NCI-H2196 treated with DMSO at 0.1 percent for 48 hours (cell line): ENCODE measurements at regions not wholly inside any gene's neighbourhood (a gene's known extent, or its start where the extent isn't known, plus 50 kb on each side); places are given as distances from the start of the nearest gene placed in this dataset.

Source experiments
- DNase-seq: peaks from one replicate; lab custom pipeline; 2025; ENCODE audit not compliant: unreplicated experiment; lab: John Stamatoyannopoulos, UW

GRCh38 chr13:24043590-24044350, 116.8 kb upstream of the SPATA13 start:
- no peak for DNase-seq

DNA sequence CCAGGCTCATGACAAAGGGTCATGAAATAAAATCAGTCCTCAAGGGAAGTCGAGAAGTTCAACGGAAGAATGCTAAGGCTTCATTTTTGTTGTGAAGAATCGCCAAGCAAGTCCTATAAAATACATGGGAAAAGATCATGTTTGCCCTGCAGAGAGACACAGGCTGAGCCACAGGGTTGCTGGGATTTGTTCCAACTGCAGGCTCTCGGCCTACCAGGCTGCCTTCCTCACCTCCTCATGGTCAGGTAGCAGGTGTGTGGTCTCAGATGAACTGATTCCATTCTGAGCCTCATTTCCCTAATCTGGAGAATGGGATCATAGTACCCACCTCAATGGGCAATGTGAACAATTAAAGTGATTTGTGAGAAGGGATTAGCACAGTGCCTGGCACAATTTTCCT, 114.9 kb upstream of the SPATA13 start:
- DNase-seq: no peak

DNA sequence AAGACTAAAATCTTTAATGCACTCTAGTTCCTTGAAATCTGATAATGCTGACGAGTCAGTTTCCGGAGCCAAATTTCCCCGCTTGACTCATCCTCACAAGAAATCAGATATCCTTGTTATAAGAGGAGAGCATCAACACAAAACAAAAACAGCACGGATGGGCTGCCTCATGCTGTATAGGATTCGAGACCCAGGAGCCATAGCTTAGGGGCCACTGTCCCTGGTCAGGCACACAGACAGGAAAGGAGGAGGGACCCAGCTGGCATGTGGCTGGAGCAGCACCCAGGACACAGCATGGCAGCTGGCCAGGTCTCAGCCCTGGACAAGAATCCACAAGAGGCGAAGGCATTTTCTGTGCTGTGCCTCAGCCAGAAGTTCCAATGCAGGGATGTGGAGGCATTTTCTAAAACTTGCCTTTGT, 110.2 kb upstream of the SPATA13 start:
- no peak for DNase-seq

- no peak for DNase-seq
Observed at GRCh38 chr13:24050796-24051715, 109.5 kb upstream of the SPATA13 start.

GRCh38 chr13:24052547-24053518, 107.7 kb upstream of the SPATA13 start:
- DNase-seq: no peak

DNA sequence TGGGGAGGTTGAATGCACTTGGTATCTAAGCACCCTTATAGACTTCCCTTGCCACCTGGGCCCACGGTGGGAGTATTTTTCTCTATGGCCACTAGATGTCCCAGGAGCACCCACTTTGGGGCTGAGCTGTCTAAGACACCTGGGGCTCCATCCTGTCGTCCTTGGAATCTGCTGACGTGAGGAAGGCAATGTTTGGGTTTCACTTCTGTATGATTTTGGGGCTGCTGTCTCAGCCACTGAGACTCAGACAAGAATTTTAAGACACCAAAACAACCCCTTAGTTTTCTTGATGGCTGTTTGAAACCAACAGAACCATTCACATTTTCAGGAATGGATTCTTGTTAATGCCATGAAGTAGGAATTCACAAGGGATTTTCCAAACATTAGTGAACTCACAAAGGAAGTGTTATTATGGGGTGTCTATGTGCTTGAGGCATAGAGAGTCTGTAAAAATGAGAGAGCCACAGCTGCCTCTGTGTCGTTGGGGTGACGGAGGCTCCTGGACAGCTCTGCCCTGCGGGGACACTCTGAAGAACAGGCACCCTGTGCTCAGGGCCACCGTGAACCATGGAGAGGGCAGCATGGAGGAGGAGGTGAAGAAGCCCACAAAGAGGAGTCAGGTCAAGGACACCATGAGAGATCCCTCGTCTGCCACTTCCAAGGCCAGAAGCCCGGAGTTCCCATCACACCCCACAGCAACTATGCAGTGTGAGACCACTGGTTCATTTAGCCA, 106.8 kb upstream of the SPATA13 start:
- DNase-seq: no peak

- no peak for DNase-seq
Observed at GRCh38 chr13:24056616-24057137, 103.8 kb upstream of the SPATA13 start.

GRCh38 chr13:24060993-24061392, 99.5 kb upstream of the SPATA13 start:
- no peak for DNase-seq

DNA sequence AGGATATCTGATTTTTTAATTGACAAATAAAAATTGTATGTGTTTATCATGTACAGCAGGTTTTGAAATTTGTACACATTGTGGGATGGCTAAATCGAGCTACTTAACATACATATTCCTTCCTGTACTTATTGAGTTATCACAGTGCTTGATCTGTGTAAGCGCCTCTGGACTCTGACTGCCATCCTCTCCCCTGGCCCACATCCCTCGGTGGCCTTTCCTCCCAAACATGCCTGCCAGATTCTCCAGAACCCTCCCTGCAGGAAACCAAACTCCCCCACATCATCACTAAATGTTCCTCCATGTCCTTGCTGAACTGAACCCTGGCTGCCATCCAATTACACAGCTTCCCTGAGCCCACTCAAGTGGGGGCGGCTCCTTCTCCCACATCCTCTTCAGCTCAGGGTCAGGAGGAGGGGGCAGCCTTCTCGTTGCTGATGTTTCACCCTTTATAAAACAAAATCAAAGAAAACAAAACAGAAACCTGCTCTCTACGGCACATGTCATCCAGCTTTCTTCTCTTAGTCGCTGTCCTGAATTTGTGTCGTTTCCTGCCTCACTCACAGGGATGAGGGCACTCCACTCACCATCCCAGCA, 97.1 kb upstream of the SPATA13 start:
- no peak for DNase-seq

DNA sequence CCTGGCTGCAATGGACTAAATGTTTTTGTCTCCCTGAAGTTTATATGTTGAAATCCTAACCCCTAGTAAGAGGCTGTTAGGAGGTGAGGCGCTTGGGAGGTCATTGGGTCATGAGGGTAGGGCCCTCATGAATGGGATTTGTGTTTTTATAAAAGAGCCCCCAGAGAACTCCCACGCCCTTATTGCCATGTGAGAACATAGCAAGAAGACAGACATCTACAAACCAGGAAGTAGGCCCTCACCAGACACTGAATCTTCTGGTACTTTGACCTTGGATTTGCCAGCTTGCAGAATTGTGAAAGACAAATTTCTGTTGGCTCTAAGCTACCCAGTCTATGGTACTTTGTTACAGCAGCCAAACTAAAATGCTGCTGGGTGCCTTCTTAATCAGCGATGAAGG, 96.1 kb upstream of the SPATA13 start:
- DNase-seq: no peak

- no peak for DNase-seq
Observed at GRCh38 chr13:24065176-24065575, 95.3 kb upstream of the SPATA13 start.

- no peak for DNase-seq
Observed at GRCh38 chr13:24066405-24067295, 93.9 kb upstream of the SPATA13 start.

GRCh38 chr13:24068472-24068871, 92.0 kb upstream of the SPATA13 start:
- DNase-seq: no peak

DNA sequence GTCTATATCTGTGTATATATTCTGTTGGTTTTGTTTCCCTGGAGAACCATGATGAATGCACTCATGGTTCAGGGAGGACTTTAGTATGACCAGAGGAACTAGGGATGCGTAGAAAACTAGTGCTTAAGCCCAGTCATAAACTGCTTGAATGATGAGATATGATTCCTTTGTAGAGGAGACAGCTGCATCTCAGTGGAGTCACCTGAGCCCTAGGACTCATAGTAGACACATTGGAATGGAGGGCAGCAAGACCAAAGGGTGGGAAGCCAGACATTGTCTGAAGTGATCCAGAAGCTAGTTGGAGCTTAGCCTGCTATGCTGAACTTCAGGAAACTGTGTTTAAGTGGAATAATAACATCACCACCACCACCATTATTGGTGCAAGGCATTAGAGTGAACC, 89.5 kb upstream of the SPATA13 start:
- DNase-seq: no peak

DNA sequence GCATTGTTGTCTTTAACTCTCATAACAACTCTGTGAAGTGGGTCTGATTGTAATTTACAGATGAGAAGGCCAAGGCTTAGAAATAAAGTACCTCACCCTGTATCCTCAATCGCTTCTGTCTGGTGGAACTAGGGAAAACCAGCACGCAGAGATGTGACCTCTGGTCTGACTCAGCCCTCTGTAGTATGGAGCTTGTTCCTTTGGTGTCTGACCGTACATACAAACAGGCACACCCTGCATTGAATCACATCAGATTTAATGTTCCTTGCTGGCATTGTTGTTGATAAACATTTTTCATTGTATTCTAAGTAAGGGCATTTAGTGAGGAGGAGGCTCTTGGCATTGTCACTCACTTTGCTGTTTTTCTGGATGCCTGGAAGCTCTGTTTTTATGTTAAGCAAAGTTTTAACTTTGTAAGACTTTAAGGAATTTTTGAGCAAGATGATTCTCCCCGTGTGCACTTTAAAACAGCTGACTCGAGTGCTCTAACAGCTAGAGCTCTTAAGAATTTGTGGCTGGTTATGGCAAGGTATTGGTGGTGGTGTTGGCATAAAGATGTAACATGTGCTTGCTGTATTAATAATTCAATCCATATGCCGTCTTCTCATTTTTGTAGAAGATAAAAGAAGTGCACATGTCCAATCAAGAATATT, 89.0 kb upstream of the SPATA13 start:
- no peak for DNase-seq

DNA sequence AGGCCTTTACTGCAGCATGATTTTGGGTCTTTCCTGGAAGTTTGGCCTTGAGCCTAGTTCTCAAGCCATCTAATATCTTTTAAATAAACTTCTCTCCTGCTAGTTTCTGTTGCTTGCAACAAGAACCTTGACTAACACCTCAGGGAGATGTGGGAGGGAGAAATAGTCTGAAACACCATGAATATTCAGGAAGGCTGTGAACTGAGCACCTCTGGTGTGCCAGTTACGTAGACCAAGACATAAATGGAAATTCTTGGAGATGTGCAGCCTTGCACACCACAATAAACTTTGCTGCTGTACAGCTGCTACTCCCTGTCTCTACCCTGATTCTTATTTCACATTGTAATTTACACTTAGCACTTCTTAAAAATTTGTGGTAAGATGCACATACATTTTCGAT, 86.9 kb upstream of the SPATA13 start:
- DNase-seq: no peak

DNA sequence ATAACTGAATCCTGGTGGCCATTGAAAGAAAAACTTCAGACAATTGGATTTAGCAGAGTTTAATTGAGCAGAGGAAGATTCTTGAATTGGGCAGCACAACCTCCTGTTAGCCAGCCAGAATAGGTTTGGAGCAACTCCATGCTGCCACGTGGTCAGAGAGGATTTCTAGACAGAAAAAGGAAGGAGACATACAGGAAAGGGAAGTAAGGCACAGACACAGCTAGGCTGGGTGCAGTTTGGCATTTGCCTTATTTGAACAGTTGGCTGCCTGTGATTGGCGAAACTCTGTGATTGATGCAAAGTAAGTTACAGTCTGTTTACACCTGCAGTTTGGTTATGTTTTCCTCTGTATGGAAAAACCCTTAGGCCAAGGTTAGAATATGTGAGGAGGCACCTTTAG, 85.8 kb upstream of the SPATA13 start:
- no peak for DNase-seq
